NCI-H226 (cell line): ENCODE measurements at regions not wholly inside any gene's neighbourhood (a gene's known extent, or its start where the extent isn't known, plus 50 kb on each side); places are given as distances from the start of the nearest gene placed in this dataset.
A peak's percentile ranks its signal among the peaks of the same experiment; 100 is the strongest.
"Not testable (repeated sequence)": the region's sequence is repeated elsewhere in the genome, so short reads cannot be mapped to it uniquely, and the experiment has no call there.

Experiments
- DNase-seq: peaks from one replicate; pipeline ENCODE4 v3.0.0-alpha.2; 2015

GRCh38 chr6:130725551-130725950 is 101.7 kb upstream of the SMLR1 start:
- DNase-seq: no peak

- DNase-seq: not testable (repeated sequence)
These were observed 99.1 kb upstream of the SMLR1 start for GRCh38 chr6:130728064-130728463.

GRCh38 chr6:130730600-130730999 is 96.6 kb upstream of the SMLR1 start:
- no peak for DNase-seq

GRCh38 chr6:130734161-130734560 is 93.0 kb upstream of the SMLR1 start:
- DNase-seq: no peak

GRCh38 chr6:130740308-130740707 is 86.9 kb upstream of the SMLR1 start:
- DNase-seq: no peak

- no peak for DNase-seq
These were observed 85.0 kb upstream of the SMLR1 start for GRCh38 chr6:130742131-130742681.

- no peak for DNase-seq
These were observed 84.0 kb upstream of the SMLR1 start for GRCh38 chr6:130743175-130743574.

- no peak for DNase-seq
These were observed 82.4 kb upstream of the SMLR1 start for GRCh38 chr6:130744576-130745366.

GRCh38 chr6:130748041-130748440 is 79.2 kb upstream of the SMLR1 start:
- no peak for DNase-seq

GRCh38 chr6:130749402-130749801 is 77.8 kb upstream of the SMLR1 start:
- no peak for DNase-seq

- no peak for DNase-seq
These were observed 74.9 kb upstream of the SMLR1 start for GRCh38 chr6:130752267-130752666.

GRCh38 chr6:130754786-130755367 is 72.3 kb upstream of the SMLR1 start:
- DNase-seq: no peak

GRCh38 chr6:130755368-130756034 is 71.7 kb upstream of the SMLR1 start:
- no peak for DNase-seq

GRCh38 chr6:130756824-130757223 is 70.4 kb upstream of the SMLR1 start:
- DNase-seq: no peak

- no peak for DNase-seq
These were observed 68.4 kb upstream of the SMLR1 start for GRCh38 chr6:130758813-130759212.

- peak; percentile 33 for DNase-seq
These were observed 67.2 kb upstream of the SMLR1 start for GRCh38 chr6:130760006-130760405.

- DNase-seq: no peak
These were observed 65.9 kb upstream of the SMLR1 start for GRCh38 chr6:130761286-130761685.

- no peak for DNase-seq
These were observed 62.0 kb upstream of the SMLR1 start for GRCh38 chr6:130765181-130765727.

GRCh38 chr6:130766239-130767144 is 60.7 kb upstream of the SMLR1 start:
- no peak for DNase-seq

- DNase-seq: no peak
These were observed 57.3 kb upstream of the SMLR1 start for GRCh38 chr6:130769861-130770260.

- no peak for DNase-seq
These were observed 55.5 kb upstream of the SMLR1 start for GRCh38 chr6:130771741-130772140.

GRCh38 chr6:130773860-130774259 is 53.3 kb upstream of the SMLR1 start:
- DNase-seq: no peak
